NCI-H2171 (cell line): ENCODE measurements at regions not wholly inside any gene's neighbourhood (a gene's known extent, or its start where the extent isn't known, plus 50 kb on each side); places are given as distances from the start of the nearest gene placed in this dataset.
"Not testable (repeated sequence)": the region's sequence is repeated elsewhere in the genome, so short reads cannot be mapped to it uniquely, and the experiment has no call there.

Experiments
- DNase-seq: peaks from one replicate; lab custom pipeline; 2025; lab: John Stamatoyannopoulos, UW

GRCh38 chr11:19627566-19627965, 85.1 kb upstream of the NAV2 start:
- no peak for DNase-seq

DNA sequence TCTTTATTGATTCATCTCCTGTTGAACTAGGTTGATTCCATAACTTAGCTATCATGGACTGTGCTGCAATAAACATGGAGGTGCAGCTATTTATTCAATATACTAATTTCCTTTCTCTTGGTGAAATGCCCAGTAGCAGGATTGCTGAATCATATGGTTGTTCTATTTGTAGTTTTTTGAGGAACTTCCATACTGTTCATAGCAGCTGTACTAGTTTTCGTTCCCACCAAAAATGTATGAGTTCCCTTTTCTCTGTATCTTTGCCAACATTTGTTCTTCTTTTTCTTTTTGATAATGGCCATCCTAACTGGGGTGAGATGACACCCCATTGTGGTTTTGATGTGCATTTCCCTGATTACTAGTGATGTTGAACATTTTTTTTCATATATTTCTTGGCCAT, 87.2 kb upstream of the NAV2 start:
- no peak for DNase-seq

- DNase-seq = no peak
Measured at GRCh38 chr11:19617696-19618523, 94.7 kb upstream of the NAV2 start.

GRCh38 chr11:19615341-19616183, 97.1 kb upstream of the NAV2 start:
- DNase-seq = no peak

GRCh38 chr11:19614370-19614940, 98.2 kb upstream of the NAV2 start:
- DNase-seq = no peak

DNA sequence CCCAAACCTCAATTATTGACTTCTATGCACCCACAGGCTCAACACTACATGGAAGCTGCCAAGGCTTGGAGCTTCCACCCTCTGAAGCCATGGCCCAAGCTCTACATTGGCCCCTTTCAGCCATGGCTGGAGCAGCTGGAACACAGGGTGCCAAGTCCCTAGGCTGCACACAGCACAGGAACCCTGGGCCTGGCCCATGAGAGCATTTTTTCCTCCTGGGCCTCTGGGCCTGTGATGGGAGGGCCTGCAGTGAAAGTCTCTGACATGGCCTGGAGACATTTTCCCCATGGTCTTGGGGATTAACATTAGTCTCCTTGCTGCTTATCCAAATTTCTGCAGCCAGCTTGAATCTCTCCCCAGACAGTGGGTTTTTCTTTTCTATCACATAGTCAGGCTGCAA, 100.6 kb upstream of the NAV2 start:
- DNase-seq = not testable (repeated sequence)

DNA sequence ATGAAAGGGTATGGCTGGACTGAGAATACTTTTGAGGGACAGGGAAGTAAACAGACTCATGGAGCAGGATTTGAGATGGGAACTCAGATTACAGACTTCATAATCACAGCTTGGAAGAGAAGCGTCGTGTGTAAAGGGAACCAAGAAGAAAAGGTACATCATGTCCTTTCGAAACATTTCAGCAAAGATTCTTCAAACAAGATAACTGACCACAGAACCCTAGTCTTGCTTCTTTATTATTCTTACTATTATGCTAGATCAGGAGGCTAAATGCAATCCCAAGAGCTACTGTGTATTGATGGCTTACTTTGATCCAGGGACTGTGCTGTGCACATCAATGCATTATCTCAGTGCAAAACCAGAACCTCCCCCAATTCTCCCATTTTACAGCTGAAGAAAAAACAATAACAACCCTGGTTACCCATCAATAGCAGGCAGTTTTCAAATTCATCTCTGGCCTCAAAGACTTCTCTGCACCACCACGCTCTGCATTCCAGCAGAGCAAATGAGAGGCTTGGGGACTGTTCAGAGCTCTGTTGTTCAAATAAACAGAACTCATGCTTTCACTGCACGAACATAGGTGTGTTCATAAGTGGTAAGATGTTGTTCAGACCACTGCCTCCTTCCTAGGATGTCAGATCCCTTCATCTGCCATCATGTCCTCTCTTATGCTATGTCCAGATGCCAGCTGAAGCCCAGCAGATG, 104.8 kb upstream of the NAV2 start:
- no peak for DNase-seq

- no peak for DNase-seq
Measured at GRCh38 chr11:19606856-19607655, 105.6 kb upstream of the NAV2 start.

GRCh38 chr11:19605520-19606371, 106.9 kb upstream of the NAV2 start:
- no peak for DNase-seq

- no peak for DNase-seq
Measured at GRCh38 chr11:19604679-19605375, 107.8 kb upstream of the NAV2 start.

DNA sequence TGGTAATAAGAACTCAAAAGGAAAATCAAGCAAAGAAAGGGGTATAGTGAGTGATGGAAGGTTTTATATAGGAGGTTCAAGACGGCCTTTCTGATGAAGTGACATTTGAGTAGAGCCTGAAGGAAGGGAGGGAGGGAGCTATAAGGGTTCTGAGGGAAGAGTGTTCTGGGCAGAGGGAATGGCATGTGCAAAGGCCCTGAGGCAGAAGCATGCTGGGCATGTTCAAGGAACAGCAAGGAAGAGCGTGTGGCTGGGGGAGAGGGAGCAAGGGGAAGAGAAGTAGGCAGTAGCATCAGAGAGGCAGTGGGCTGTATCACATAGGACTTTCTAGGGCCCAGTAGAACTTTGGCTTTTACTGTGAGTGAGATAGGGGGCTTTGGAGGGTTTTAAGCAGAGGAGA, 108.9 kb upstream of the NAV2 start:
- no peak for DNase-seq

- no peak for DNase-seq
Measured at GRCh38 chr11:19602891-19603290, 109.7 kb upstream of the NAV2 start.

GRCh38 chr11:19602406-19602805, 110.2 kb upstream of the NAV2 start:
- no peak for DNase-seq

DNA sequence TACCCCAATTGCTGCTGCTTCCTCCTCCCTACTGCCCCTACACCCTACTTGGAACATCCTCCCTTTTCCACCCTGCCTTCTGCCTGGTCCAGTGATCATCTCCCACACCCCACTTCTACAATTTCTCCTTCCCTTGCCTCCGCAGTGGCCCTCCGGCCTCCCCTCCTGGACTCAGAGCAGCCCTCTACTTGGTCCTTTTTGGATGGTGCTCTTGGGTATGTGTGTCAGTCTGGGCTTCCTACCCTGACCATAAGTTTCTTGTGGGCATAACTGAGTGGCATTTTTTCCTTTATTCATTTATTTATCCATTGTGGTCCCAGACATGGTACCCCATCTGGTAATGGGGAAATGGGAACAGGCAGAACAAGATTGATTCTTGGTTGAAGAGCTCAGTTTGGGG, 111.4 kb upstream of the NAV2 start:
- DNase-seq = no peak

DNA sequence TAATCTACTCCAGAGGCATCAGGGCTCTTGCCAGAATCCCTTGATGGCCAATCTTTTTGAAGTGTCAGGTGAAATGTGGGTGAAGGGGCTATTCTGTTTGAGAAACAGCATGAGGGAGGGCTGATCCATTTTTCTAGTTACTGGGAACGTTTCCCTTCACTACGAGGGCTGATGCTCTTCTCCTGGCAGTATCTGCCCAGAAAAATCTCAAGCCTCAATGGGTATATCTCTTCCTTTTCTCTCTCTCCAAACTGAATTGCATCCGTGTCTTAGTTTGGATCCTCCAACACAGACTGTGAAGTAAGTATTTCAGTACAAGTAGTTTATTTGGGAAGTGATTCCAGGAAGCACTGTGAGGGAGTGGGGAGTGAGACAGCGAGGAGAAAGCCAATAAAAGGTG, 113.0 kb upstream of the NAV2 start:
- DNase-seq = no peak

- no peak for DNase-seq
Measured at GRCh38 chr11:19598876-19599486, 113.7 kb upstream of the NAV2 start.

DNA sequence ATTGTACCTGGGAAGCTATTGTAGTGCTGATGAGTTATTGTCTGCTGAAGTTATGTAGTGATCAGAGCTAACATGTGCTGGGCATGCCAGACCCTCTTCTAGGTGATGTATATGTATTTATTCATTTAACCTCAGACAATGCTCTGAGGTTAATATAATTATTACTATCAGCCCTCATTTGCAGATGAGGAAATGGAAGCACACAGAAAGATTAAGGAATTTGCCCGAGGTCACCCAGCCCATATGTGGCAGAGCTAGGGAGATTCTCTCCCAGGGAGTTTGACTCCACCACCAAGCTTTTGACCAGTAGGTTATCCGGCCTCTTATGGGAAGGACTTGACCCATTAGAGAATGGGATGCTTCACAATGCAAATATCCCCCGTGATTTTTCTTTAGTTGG, 114.2 kb upstream of the NAV2 start:
- no peak for DNase-seq

DNA sequence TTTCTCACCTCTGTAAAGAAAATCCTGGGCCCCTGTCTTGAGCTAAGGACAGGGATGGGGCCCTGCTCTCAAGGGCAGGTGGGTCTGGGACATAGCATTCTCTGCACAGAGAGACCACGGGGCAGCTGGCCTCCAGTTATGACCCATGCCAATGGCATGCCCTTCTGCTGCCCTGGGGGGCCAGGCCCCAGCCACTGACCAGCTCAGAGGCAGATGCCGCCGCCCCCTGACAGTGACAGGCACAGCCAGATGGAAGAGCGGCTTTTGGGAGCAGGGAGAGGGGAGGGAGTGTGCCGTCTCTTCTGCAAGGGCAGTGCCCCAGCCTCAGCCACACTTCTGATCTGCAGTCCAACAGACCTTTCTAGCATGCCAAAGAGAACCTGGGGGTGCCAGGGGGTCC, 114.8 kb upstream of the NAV2 start:
- no peak for DNase-seq

DNA sequence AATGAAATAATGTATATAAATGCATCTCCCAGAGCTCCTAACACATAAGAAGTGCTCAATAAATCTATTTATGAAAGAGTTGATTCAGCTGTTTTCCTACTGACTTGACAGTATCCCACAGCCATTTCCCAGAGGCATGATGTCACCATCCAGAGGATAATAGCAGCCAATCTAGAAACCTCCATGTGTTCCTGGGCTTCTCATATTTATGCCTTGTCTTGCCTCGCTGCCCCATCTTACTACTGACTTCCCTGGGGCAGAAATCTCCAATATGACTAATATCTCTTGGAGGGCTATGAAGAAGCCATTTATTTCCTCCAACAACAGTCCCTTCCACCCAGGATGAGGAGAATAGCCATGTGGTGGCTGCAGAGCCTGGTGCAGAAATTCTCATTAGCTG, 115.4 kb upstream of the NAV2 start:
- DNase-seq = no peak
